AG09309 (cell line): ENCODE measurements at regions not wholly inside any gene's neighbourhood (a gene's known extent, or its start where the extent isn't known, plus 50 kb on each side); places are given as distances from the start of the nearest gene placed in this dataset.

Source experiments
- DNase-seq: peaks from one replicate; pipeline ENCODE4 v3.0.0-alpha.2; 2010; ENCODE audit warnings: low read depth
- H3K4me3 ChIP-seq: 2 replicates; pipeline ENCODE4 v1.5.1; 2011; ENCODE audit warnings: mild to moderate bottlenecking, low read depth, low read length, moderate library complexity; ENCODE audit not compliant: control insufficient read depth
- CTCF ChIP-seq: IDR thresholded peaks from 2 replicates; pipeline ENCODE4 v1.5.1; 2011; ENCODE audit warnings: mild to moderate bottlenecking, low read depth, low read length, inconsistent platforms; ENCODE audit not compliant: insufficient read depth, control insufficient read depth; ENCODE audit errors: missing control alignments

GRCh38 chr22:22717664-22718063 is 73.2 kb downstream of the GGTLC2 start:
- TF ChIP-seq CTCF, result no peak
- no peak overlapping the region for H3K4me3 ChIP-seq
- DNase-seq, result no peak

- TF ChIP-seq CTCF, result peak; percentile 30
- DNase-seq, result no peak
- no peak overlapping the region for H3K4me3 ChIP-seq
Observed at GRCh38 chr22:22720201-22720723, 75.8 kb downstream of the GGTLC2 start.

GRCh38 chr22:22720724-22721261 is 76.4 kb downstream of the GGTLC2 start:
- no peak for TF ChIP-seq CTCF
- no peak overlapping the region for H3K4me3 ChIP-seq

GRCh38 chr22:22721681-22722354 is 77.4 kb downstream of the GGTLC2 start:
- H3K4me3 ChIP-seq, result no peak overlapping the region
- no peak for DNase-seq
- no peak for TF ChIP-seq CTCF

More at GRCh38 chr22:22720724-22721261, 76.4 kb downstream of the GGTLC2 start:
- DNase-seq, result no peak

GRCh38 chr22:22728382-22728781 is 84.0 kb downstream of the GGTLC2 start:
- no peak for TF ChIP-seq CTCF
- no peak for DNase-seq
- no peak overlapping the region for H3K4me3 ChIP-seq

GRCh38 chr22:22730655-22731373 is 86.4 kb downstream of the GGTLC2 start:
- no peak for TF ChIP-seq CTCF
- no peak for DNase-seq
- no peak overlapping the region for H3K4me3 ChIP-seq
